ENCODE measurements at regions not wholly inside any gene's neighbourhood (a gene's known extent, or its start where the extent isn't known, plus 50 kb on each side); places are given as distances from the start of the nearest gene placed in this dataset.

GRCh38 chr14:84442521-84442920 lies 1087.4 kb upstream of the FLRT2 start:
- H3K4me1 Mint-ChIP-seq: peaks cover 28% of the 10 kb centered on the region
- DNase-seq (ENCODE audit: low spot score): no peak
- TF ChIP-seq, protein P1, sequence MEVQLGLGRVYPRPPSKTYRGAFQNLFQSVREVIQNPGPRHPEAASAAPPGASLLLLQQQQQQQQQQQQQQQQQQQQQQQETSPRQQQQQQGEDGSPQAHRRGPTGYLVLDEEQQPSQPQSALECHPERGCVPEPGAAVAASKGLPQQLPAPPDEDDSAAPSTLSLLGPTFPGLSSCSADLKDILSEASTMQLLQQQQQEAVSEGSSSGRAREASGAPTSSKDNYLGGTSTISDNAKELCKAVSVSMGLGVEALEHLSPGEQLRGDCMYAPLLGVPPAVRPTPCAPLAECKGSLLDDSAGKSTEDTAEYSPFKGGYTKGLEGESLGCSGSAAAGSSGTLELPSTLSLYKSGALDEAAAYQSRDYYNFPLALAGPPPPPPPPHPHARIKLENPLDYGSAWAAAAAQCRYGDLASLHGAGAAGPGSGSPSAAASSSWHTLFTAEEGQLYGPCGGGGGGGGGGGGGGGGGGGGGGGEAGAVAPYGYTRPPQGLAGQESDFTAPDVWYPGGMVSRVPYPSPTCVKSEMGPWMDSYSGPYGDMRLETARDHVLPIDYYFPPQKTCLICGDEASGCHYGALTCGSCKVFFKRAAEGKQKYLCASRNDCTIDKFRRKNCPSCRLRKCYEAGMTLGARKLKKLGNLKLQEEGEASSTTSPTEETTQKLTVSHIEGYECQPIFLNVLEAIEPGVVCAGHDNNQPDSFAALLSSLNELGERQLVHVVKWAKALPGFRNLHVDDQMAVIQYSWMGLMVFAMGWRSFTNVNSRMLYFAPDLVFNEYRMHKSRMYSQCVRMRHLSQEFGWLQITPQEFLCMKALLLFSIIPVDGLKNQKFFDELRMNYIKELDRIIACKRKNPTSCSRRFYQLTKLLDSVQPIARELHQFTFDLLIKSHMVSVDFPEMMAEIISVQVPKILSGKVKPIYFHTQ (CRISPR knock-in tag; IDR thresholded peaks at IDR 0.05): no peak
- TF ChIP-seq SOX15 (CRISPR knock-in tag; IDR thresholded peaks at IDR 0.05): no peak
- no peak for TF ChIP-seq CBFB (CRISPR knock-in tag; IDR thresholded peaks at IDR 0.05; ENCODE audit: low read depth)
- no peak for TF ChIP-seq ZNF232 (CRISPR knock-in tag; IDR thresholded peaks at IDR 0.05)
- no peak for TF ChIP-seq ZNF671 (CRISPR knock-in tag; IDR thresholded peaks at IDR 0.05)
- no peak for TF ChIP-seq GRHL2 (CRISPR knock-in tag; IDR thresholded peaks at IDR 0.05; ENCODE audit: insufficient replicate concordance, severe bottlenecking)
- ATAC-seq: no peak
- no peaks in the 10 kb centered on the region for H3K27me3 Mint-ChIP-seq (ENCODE audit: low read depth)
- no peak overlapping the region for H3K27ac Mint-ChIP-seq
- ChIA-PET CTCF (no interaction called here), POLR2A (no interaction called here)
- H3K4me3 Mint-ChIP-seq: no peak overlapping the region
- no peaks in the 10 kb centered on the region for H3K36me3 Mint-ChIP-seq
- H3K9me3 Mint-ChIP-seq: no peaks in the 10 kb centered on the region

DNA sequence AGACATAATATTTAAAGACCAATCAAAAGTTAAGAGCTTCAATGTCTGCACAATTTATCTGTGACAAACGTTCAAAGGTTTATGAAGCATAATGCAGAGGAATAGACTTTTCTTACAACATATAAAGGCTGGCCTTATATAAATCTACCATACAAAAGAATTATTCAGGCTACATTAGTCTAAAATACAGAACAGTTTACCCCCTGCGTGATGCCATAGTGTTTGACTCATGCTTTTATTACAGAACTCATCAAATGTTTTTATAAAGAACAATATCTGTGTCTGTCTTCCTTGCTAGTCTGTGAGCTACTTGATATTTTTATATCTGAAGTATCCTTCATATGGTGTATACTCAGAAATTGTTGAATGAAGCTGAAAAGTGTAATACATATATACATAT lies 1084.5 kb upstream of the FLRT2 start:
- no peak for DNase-seq (ENCODE audit: low spot score)
- no peaks in the 10 kb centered on the region for H3K36me3 Mint-ChIP-seq
- POLR2A ChIA-PET: no interaction called here
- H3K27ac Mint-ChIP-seq: no peak overlapping the region
- H3K4me1 Mint-ChIP-seq: peaks cover 27% of the 10 kb centered on the region
- H3K9me3 Mint-ChIP-seq: no peaks in the 10 kb centered on the region
- TF ChIP-seq ZNF425 (CRISPR knock-in tag; conservative IDR thresholded peaks at IDR 0.05): no peak
- TF ChIP-seq ZNF219 (CRISPR knock-in tag; IDR thresholded peaks at IDR 0.05; ENCODE audit: borderline replicate concordance): no peak
- no peak for TF ChIP-seq GRHL2 (CRISPR knock-in tag; IDR thresholded peaks at IDR 0.05; ENCODE audit: insufficient replicate concordance, severe bottlenecking)
- ATAC-seq: no peak
- no peak overlapping the region for H3K4me3 Mint-ChIP-seq
- CTCF ChIA-PET: no interaction called here
- H3K27me3 Mint-ChIP-seq (ENCODE audit: low read depth): no peaks in the 10 kb centered on the region

GRCh38 chr14:84446250-84446649 lies 1083.7 kb upstream of the FLRT2 start:
- Mint-ChIP-seq H3K36me3 (no peaks in the 10 kb centered on the region), H3K4me1 (peaks cover 27% of the 10 kb centered on the region), H3K27ac (no peak overlapping the region), H3K27me3 (ENCODE audit: low read depth) (no peaks in the 10 kb centered on the region), H3K9me3 (no peaks in the 10 kb centered on the region), H3K4me3 (no peak overlapping the region)
- ATAC-seq (no peak), DNase-seq (ENCODE audit: low spot score) (no peak)
- ChIA-PET POLR2A (no interaction called here), CTCF (no interaction called here)
- TF ChIP-seq EMX1 (CRISPR knock-in tag; IDR thresholded peaks at IDR 0.05) (no peak), CBFB (CRISPR knock-in tag; IDR thresholded peaks at IDR 0.05; ENCODE audit: low read depth) (no peak), ZNF671 (CRISPR knock-in tag; IDR thresholded peaks at IDR 0.05) (no peak), TEAD4 (CRISPR knock-in tag; IDR thresholded peaks at IDR 0.05) (no peak), ESRRA (CRISPR knock-in tag; IDR thresholded peaks at IDR 0.05; ENCODE audit: borderline replicate concordance) (no peak), IRF2 (CRISPR knock-in tag; IDR thresholded peaks at IDR 0.05; ENCODE audit: borderline replicate concordance, low read depth) (no peak), GABPB1 (CRISPR knock-in tag; IDR thresholded peaks at IDR 0.05) (no peak), KAT7 (CRISPR knock-in tag; IDR thresholded peaks at IDR 0.05; ENCODE audit: borderline replicate concordance) (no peak), FOXP4 (CRISPR knock-in tag; IDR thresholded peaks at IDR 0.05) (no peak), CTCF (IDR thresholded peaks at IDR 0.05) (no peak), RELA (CRISPR knock-in tag; IDR thresholded peaks at IDR 0.05; ENCODE audit: borderline replicate concordance) (no peak), ETV6 (CRISPR knock-in tag; IDR thresholded peaks at IDR 0.05) (no peak)
- TF ChIP-seq, protein P2, sequence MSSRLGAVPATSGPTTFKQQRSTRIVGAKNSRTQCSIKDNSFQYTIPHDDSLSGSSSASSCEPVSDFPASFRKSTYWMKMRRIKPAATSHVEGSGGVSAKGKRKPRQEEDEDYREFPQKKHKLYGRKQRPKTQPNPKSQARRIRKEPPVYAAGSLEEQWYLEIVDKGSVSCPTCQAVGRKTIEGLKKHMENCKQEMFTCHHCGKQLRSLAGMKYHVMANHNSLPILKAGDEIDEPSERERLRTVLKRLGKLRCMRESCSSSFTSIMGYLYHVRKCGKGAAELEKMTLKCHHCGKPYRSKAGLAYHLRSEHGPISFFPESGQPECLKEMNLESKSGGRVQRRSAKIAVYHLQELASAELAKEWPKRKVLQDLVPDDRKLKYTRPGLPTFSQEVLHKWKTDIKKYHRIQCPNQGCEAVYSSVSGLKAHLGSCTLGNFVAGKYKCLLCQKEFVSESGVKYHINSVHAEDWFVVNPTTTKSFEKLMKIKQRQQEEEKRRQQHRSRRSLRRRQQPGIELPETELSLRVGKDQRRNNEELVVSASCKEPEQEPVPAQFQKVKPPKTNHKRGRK (CRISPR knock-in tag; IDR thresholded peaks at IDR 0.05; ENCODE audit: borderline replicate concordance): no peak
- TF ChIP-seq, protein P3, sequence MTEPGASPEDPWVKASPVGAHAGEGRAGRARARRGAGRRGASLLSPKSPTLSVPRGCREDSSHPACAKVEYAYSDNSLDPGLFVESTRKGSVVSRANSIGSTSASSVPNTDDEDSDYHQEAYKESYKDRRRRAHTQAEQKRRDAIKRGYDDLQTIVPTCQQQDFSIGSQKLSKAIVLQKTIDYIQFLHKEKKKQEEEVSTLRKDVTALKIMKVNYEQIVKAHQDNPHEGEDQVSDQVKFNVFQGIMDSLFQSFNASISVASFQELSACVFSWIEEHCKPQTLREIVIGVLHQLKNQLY (CRISPR knock-in tag; IDR thresholded peaks at IDR 0.05): no peak
- TF ChIP-seq, protein P4, sequence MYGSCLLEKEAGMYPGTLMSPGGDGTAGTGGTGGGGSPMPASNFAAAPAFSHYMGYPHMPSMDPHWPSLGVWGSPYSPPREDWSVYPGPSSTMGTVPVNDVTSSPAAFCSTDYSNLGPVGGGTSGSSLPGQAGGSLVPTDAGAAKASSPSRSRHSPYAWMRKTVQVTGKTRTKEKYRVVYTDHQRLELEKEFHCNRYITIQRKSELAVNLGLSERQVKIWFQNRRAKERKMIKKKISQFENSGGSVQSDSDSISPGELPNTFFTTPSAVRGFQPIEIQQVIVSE (CRISPR knock-in tag; IDR thresholded peaks at IDR 0.05; ENCODE audit: borderline replicate concordance): no peak

Measured in WTC11 (cell line).